ENCODE measurements at regions not wholly inside any gene's neighbourhood (a gene's known extent, or its start where the extent isn't known, plus 50 kb on each side); places are given as distances from the start of the nearest gene placed in this dataset.

DNA sequence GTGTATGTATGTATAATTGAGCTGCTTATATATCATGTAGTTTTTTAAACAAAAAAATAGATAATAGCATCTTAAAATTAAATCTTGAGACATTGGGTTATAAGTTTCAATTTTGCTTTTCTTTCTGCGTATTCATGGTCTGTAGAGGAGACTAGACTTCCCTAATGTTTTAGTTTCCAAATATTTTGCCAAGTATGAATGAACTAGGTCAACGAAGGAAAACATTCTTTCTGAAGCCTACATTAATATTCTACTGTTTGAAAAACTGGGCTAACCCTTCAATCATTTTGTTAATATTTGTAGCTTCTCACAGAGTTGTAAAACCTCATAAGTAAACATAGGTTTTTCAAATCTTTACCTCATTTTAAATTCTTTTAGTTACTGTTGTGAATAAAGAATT lies 592.7 kb downstream of the USP25 start:
- H3K27me3 Mint-ChIP-seq = no peaks in the 10 kb centered on the region
- no peaks in the 10 kb centered on the region for H3K9me3 Mint-ChIP-seq (ENCODE audit: low read depth)
- DNase-seq (no peak), ATAC-seq (no peak)
- intact Hi-C loops (cut with DNase I, micrococcal nuclease) = no loop called here
- no peak overlapping the region for H3K4me3 Mint-ChIP-seq
- no peaks in the 10 kb centered on the region for H3K36me3 Mint-ChIP-seq (ENCODE audit: low read depth)
- H3K27ac Mint-ChIP-seq = no peak overlapping the region
- H3K4me1 Mint-ChIP-seq = no peaks in the 10 kb centered on the region
- ChIA-PET POLR2A (no interaction called here), CTCF (interaction anchor here (1.5 kb wide), 1 partner anchor 13 kb away, joined by 4 read pairs; no protein-coding TSS in a partner anchor)

DNA sequence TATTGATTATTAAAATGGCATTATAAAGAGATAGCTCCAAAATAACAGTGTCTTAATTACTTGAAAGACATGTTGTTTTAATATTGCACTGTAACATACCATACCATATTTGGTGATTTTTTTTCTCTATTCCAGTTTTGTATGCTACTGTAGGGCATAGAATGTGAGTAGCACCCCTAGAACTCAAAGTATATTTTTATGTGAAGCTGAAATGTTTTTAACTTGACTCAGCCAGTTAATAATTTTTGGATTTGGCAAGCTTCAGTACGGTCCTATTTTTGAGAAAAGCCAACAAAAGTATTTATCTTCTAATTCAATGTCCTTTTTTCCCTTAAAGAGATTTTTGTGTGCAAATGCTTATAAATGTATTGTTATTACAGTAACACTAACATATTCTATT lies 593.8 kb downstream of the USP25 start:
- DNase-seq (no peak), ATAC-seq (no peak)
- no peak overlapping the region for H3K4me3 Mint-ChIP-seq
- ChIA-PET POLR2A (no interaction called here), CTCF (interaction anchor here (1.5 kb wide), 1 partner anchor 14 kb away, joined by 4 read pairs; no protein-coding TSS in a partner anchor)
- H3K27ac Mint-ChIP-seq = no peak overlapping the region
- H3K4me1 Mint-ChIP-seq = no peaks in the 10 kb centered on the region
- intact Hi-C loops (cut with DNase I, micrococcal nuclease) = no loop called here
- no peaks in the 10 kb centered on the region for H3K9me3 Mint-ChIP-seq (ENCODE audit: low read depth)
- no peaks in the 10 kb centered on the region for H3K27me3 Mint-ChIP-seq
- no peaks in the 10 kb centered on the region for H3K36me3 Mint-ChIP-seq (ENCODE audit: low read depth)

DNA sequence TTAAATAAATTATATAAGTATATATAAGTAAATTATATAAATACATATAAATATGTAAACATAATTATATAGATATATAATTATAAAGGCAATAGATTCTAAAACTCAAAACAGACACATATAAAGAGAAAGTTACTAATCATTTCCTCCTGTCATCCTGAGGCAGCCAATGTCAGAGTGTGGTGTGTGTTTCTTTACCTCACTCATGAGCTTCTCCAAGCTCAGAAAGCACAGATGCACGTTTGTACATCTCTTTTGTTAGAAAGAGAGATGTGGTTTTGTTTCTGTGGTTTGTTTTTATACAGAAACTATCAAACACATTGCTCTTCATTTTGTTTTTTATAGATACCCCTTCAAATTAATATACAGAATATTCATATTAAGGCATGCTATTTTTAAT lies 594.8 kb downstream of the USP25 start:
- Mint-ChIP-seq H3K4me1 (peaks cover 3% of the 10 kb centered on the region), H3K9me3 (ENCODE audit: low read depth) (no peaks in the 10 kb centered on the region), H3K27me3 (no peaks in the 10 kb centered on the region), H3K27ac (no peak overlapping the region), H3K4me3 (no peak overlapping the region), H3K36me3 (ENCODE audit: low read depth) (no peaks in the 10 kb centered on the region)
- ChIA-PET CTCF (no interaction called here), POLR2A (no interaction called here)
- ATAC-seq (no peak), DNase-seq (no peak)
- intact Hi-C loops (cut with DNase I, micrococcal nuclease) = loop anchor here in 1 of 2 experiments (5.0 kb wide), 1 partner anchor 132 kb away; no protein-coding TSS in a partner anchor

DNA sequence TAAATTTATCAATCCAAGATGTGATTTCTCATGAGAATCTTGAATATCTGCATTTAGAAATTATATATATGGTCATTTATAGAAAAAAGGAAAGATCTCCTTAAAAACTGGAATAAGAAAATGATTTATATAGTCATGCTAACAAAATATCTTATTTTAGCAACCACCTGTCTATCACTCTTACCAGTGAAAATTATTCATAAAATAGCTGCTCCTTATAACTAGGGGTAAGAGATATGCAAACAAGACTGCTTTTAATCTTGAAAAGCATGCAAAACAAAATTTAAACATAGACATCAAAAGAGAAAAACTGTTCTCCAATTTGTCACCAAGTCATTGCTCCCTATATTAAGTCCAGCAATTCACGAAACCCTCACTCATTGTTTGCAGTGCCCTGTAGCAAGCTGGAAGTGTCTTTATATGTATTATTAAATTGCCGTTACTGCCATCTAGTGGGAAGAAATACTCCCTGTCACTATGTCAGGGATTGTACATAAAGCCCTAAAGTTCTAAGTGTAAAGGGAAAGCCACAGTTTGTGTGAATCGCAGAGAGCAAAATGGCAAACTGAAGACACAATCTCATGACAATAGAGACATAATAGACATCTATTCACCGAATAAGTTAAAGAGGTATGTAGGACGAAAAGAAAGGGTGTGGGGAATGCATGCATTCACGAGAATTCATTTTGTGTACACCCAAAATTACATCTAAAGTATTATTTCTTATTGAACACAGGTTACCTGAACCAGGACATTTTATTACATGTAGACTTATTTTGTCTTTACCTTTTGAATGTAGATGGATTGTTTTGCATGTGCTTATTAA lies 600.5 kb downstream of the USP25 start:
- ChIA-PET CTCF (interaction anchor here (0.6 to 2.1 kb wide), 16 partner anchors 9 to 392 kb away, joined by 3 to 17 read pairs (median 3); no protein-coding TSS in a partner anchor), POLR2A (no interaction called here)
- DNase-seq (no peak), ATAC-seq (peak; percentile 81)
- H3K4me3 Mint-ChIP-seq = no peak overlapping the region
- H3K27me3 Mint-ChIP-seq = no peaks in the 10 kb centered on the region
- intact Hi-C loops (cut with DNase I, micrococcal nuclease) = loop anchor here (1.0 to 10.0 kb wide), 3 partner anchors 248 to 435 kb away; no protein-coding TSS in a partner anchor
- H3K9me3 Mint-ChIP-seq (ENCODE audit: low read depth) = no peaks in the 10 kb centered on the region
- no peak overlapping the region for H3K27ac Mint-ChIP-seq
- peaks cover 3% of the 10 kb centered on the region for H3K4me1 Mint-ChIP-seq
- H3K36me3 Mint-ChIP-seq (ENCODE audit: low read depth) = no peaks in the 10 kb centered on the region

DNA sequence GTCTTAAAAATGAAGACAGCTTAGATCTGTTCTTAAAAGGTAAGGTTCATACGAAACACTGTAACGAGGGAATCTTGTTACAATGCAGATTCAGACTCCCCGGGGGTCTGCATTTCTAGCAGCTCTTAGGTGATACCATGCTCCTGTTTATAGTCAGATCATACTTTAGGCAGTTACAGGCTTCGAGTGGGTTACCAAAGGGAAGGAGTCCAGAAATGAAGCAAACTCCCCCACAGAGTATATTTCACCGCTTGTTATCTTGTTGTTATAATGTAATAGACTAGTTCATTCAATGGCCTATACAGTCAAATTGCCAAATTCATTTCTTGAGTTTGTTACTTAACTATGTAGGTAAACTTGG lies 601.1 kb downstream of the USP25 start:
- Mint-ChIP-seq H3K36me3 (ENCODE audit: low read depth) (no peaks in the 10 kb centered on the region), H3K4me3 (no peak overlapping the region), H3K27me3 (no peaks in the 10 kb centered on the region), H3K27ac (no peak overlapping the region), H3K9me3 (ENCODE audit: low read depth) (no peaks in the 10 kb centered on the region), H3K4me1 (peaks cover 3% of the 10 kb centered on the region)
- ChIA-PET POLR2A (no interaction called here), CTCF (interaction anchor here (0.6 to 2.1 kb wide), 9 partner anchors 11 to 309 kb away, joined by 3 to 17 read pairs (median 4); no protein-coding TSS in a partner anchor)
- DNase-seq = no peak
- ATAC-seq = no peak
- intact Hi-C loops (cut with DNase I, micrococcal nuclease) = loop anchor here (1.0 to 10.0 kb wide), 3 partner anchors 249 to 436 kb away; no protein-coding TSS in a partner anchor

DNA sequence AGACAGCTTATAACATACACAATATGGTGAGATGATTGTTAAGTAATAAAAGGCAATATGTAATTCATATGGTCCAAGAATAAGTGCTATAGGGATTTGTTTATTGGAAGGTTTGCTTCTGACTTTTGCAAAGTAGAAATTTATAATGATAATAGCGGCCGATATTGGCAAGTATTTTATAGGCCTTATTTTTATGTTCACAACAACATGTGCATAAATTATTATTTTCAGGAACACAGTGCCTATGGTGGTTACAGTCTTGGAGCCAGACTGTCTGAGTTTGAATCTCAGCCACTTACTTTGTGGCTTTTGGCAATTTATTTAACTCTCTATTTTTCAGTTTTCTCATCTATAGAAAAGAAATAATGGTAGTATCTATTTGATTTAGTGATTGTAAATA lies 607.5 kb downstream of the USP25 start:
- Mint-ChIP-seq H3K4me3 (no peak overlapping the region), H3K36me3 (ENCODE audit: low read depth) (no peaks in the 10 kb centered on the region), H3K27me3 (no peaks in the 10 kb centered on the region), H3K4me1 (no peaks in the 10 kb centered on the region), H3K27ac (no peak overlapping the region), H3K9me3 (ENCODE audit: low read depth) (no peaks in the 10 kb centered on the region)
- intact Hi-C loops (cut with DNase I, micrococcal nuclease) = loop anchor here (10.0 kb wide), 2 partner anchors 332 to 442 kb away; no protein-coding TSS in a partner anchor
- DNase-seq (no peak), ATAC-seq (no peak)
- ChIA-PET POLR2A (no interaction called here), CTCF (interaction anchor here (1.7 kb wide), 1 partner anchor 255 kb away, joined by 3 read pairs; no protein-coding TSS in a partner anchor)

DNA sequence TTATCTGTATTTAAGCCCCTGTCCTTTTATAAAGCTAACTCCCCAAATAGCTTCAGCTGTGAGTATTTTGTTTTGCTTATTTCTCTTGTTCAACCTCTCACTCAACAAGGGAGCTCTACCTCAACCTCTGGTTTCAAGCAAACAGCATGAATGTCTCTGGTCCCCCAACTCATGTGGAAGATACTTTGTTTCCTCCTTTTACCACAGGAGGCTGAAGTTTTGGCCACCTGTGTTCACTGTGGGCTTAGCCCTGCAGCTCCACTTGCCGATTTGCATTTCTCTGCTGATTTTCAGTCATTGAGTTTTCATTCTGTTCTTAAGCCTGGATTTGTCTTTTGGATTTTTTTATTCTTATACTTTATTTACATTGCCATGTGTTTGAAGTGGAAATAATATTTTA lies 613.1 kb downstream of the USP25 start:
- intact Hi-C loops (cut with DNase I, micrococcal nuclease) = loop anchor here in 1 of 2 experiments (5.0 kb wide), 1 partner anchor 51 kb away; no protein-coding TSS in a partner anchor
- Mint-ChIP-seq H3K27ac (no peak overlapping the region), H3K27me3 (no peaks in the 10 kb centered on the region), H3K36me3 (ENCODE audit: low read depth) (no peaks in the 10 kb centered on the region), H3K4me3 (no peak overlapping the region), H3K9me3 (ENCODE audit: low read depth) (no peaks in the 10 kb centered on the region), H3K4me1 (no peaks in the 10 kb centered on the region)
- CTCF ChIA-PET = interaction anchor here (2.1 kb wide), 1 partner anchor 13 kb away, joined by 8 read pairs; no protein-coding TSS in a partner anchor
- POLR2A ChIA-PET = no interaction called here
- DNase-seq = no peak
- no peak for ATAC-seq

DNA sequence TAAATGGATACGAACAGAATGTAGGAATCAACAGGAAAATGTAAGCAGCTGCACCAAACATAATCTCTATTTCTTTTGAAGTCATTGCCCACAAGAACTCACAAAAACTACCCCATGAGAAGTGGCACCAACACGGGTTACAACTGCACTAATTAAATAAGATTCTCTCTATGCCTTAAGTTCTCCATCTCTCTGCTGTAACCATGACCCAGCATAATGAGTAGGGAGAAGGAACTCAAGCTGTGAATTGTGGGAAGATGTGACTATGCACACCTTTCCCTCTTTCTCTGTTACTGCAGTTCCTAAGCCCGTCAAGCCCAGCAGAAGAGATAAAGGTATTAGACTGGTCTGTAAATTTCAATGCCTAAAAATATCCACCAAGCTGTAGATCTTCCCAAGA lies 614.0 kb downstream of the USP25 start:
- ATAC-seq (no peak), DNase-seq (no peak)
- H3K27ac Mint-ChIP-seq = no peak overlapping the region
- intact Hi-C loops (cut with DNase I, micrococcal nuclease) = loop anchor here in 1 of 2 experiments (5.0 kb wide), 1 partner anchor 51 kb away; no protein-coding TSS in a partner anchor
- no peaks in the 10 kb centered on the region for H3K36me3 Mint-ChIP-seq (ENCODE audit: low read depth)
- no peaks in the 10 kb centered on the region for H3K27me3 Mint-ChIP-seq
- no peaks in the 10 kb centered on the region for H3K4me1 Mint-ChIP-seq
- ChIA-PET CTCF (no interaction called here), POLR2A (no interaction called here)
- no peaks in the 10 kb centered on the region for H3K9me3 Mint-ChIP-seq (ENCODE audit: low read depth)
- no peak overlapping the region for H3K4me3 Mint-ChIP-seq

DNA sequence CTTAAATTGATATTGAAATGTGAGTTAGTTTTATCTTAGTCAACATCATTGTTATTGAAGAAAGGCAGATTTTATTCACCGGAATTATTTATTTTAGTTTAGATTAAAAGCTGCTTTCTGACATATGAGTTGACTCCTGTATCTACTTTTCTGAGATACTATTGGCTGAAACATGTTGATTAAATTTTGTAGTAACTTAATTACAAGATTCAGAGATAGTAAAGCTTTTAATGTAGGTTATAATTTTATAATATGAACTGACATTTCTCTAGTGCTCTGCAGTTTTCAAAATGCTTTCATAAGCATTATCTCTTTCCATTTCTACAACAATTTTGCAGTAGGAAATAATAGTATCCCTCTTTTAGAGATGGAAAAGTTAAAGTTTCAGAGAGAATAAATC lies 616.0 kb downstream of the USP25 start:
- DNase-seq (no peak), ATAC-seq (no peak)
- Mint-ChIP-seq H3K27me3 (no peaks in the 10 kb centered on the region), H3K4me3 (no peak overlapping the region), H3K9me3 (ENCODE audit: low read depth) (no peaks in the 10 kb centered on the region), H3K27ac (no peak overlapping the region), H3K36me3 (ENCODE audit: low read depth) (no peaks in the 10 kb centered on the region), H3K4me1 (no peaks in the 10 kb centered on the region)
- POLR2A ChIA-PET = no interaction called here
- CTCF ChIA-PET = no interaction called here
- intact Hi-C loops (cut with DNase I, micrococcal nuclease) = no loop called here

DNA sequence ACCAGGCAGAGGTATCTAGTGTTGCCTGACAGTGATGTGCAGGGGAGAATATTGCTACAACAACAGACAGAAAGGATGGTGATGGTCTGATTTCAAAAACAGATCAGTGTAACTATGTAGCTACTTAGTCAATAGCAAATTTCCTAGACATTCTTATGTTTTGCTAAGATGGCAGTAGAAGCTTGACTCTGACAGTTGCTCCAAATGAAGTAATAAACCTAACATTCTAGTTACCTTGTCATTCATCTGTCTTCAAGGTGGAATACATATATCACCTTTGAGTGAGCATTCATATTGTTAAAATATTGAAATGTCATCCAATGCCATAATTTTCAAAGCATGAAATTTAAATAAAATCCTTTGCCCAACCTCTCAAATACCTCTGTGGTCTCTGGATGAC lies 617.4 kb downstream of the USP25 start:
- no peak overlapping the region for H3K4me3 Mint-ChIP-seq
- POLR2A ChIA-PET = no interaction called here
- intact Hi-C loops (cut with DNase I, micrococcal nuclease) = no loop called here
- no peaks in the 10 kb centered on the region for H3K9me3 Mint-ChIP-seq (ENCODE audit: low read depth)
- no peaks in the 10 kb centered on the region for H3K4me1 Mint-ChIP-seq
- no peak for ATAC-seq
- no peaks in the 10 kb centered on the region for H3K36me3 Mint-ChIP-seq (ENCODE audit: low read depth)
- CTCF ChIA-PET = interaction anchor here (1.1 to 1.3 kb wide), 2 partner anchors 8 to 11 kb away, joined by 3 read pairs; no protein-coding TSS in a partner anchor
- H3K27me3 Mint-ChIP-seq = no peaks in the 10 kb centered on the region
- no peak for DNase-seq
- no peak overlapping the region for H3K27ac Mint-ChIP-seq

DNA sequence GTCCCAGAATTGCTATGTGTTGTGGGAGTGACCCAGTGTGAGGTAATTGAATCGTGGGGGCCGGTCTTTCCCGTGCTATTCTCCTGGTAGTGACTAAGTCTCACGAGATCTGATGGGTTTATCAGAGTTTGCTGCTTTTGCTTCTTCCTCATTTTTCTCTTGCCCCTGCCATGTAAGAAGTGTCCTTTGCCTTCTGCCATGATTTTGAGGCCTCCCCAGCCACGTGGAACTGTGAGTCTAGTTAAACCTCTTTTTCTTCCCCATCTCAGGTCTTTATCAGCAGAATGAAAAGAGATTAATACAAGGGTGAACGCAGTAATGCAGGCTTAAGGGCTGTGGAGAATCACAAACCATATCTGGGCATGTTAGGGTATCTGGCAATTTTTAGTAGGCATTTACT lies 624.0 kb downstream of the USP25 start:
- no peak for ATAC-seq
- Mint-ChIP-seq H3K9me3 (ENCODE audit: low read depth) (no peaks in the 10 kb centered on the region), H3K36me3 (ENCODE audit: low read depth) (no peaks in the 10 kb centered on the region), H3K4me1 (no peaks in the 10 kb centered on the region), H3K27ac (no peak overlapping the region), H3K27me3 (no peaks in the 10 kb centered on the region), H3K4me3 (no peak overlapping the region)
- DNase-seq = no peak
- POLR2A ChIA-PET = no interaction called here
- CTCF ChIA-PET = no interaction called here
- intact Hi-C loops (cut with DNase I, micrococcal nuclease) = no loop called here

DNA sequence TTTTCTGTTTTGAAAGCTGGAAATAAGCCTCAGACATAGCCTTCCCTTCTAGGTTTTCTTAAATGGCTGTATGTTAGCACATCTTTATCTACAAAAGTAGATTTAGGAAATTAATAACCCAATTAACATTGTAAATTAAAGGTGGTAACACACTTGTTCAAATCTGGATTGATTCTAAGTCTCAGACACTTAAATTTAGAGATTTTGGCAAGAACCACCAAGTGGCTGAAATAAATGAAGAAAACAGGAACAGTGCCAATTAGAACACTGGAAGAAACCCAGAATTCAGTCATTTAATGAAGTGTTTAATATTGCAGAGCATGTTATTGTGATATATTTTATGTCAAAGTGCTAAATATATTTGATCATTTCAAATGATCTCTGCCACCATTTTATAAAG lies 628.2 kb downstream of the USP25 start:
- Mint-ChIP-seq H3K4me1 (no peaks in the 10 kb centered on the region), H3K27me3 (no peaks in the 10 kb centered on the region), H3K27ac (no peak overlapping the region), H3K36me3 (ENCODE audit: low read depth) (no peaks in the 10 kb centered on the region), H3K9me3 (ENCODE audit: low read depth) (peaks cover 7% of the 10 kb centered on the region), H3K4me3 (no peak overlapping the region)
- POLR2A ChIA-PET = no interaction called here
- intact Hi-C loops (cut with DNase I, micrococcal nuclease) = no loop called here
- no peak for DNase-seq
- CTCF ChIA-PET = interaction anchor here (1.0 kb wide), 1 partner anchor 9 kb away, joined by 4 read pairs; no protein-coding TSS in a partner anchor
- ATAC-seq = no peak
